ENCODE measurements at regions not wholly inside any gene's neighbourhood (a gene's known extent, or its start where the extent isn't known, plus 50 kb on each side); places are given as distances from the start of the nearest gene placed in this dataset.

DNA sequence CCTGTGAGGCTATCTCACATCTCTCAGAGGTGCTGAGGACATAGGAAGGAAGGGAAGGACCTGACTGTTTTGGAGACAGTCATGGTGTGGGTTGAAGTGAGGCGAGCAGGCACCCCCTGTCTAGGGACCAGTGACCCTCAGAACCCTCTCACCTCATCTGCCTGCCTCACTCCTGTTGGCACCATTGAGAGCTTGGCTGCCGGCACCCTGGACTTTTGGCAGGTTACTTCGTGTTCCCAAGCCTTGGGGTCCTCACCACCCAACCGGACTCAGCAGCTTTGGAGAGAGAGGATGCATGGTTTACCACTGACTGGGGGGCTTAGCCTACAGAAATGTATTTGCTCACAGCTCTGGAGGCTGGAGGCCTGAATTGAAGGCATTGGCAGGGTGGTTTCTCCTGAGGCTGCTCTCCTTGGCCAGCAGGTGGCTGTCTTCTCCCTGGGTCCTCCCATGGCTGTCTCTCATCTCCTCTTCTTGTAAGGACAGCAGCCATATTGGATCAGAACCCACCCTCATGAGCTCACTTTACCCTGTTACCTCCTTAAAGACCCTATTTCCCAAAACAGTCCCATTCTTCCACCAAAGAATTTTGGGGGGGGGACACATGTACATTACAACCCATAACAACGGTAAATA lies 142.0 kb downstream of the TSN start:
- DNase-seq (ENCODE audit: low read depth) = no peak

DNA sequence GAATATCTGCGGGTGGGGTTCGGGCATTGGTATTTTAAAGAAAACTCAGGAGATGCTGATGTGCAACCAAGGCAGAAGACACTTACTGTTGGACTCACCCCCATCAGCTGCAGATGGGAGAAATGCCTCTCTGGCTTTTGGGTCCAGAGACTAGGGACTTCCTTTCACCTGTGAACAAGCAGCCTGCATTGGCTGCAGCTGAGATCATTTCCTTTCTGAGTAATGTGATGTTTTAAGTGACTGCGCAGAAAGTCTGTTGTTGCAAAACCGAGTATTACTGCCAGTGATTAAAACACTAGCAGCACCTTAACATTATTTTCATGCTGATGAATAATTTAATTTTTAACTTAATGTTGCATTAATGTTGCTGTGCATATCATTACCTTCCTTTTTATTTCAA lies 143.0 kb downstream of the TSN start:
- no peak for DNase-seq (ENCODE audit: low read depth)

- no peak for DNase-seq (ENCODE audit: low read depth)
Measured at GRCh38 chr2:121900391-121900790, 144.9 kb downstream of the TSN start.

DNA sequence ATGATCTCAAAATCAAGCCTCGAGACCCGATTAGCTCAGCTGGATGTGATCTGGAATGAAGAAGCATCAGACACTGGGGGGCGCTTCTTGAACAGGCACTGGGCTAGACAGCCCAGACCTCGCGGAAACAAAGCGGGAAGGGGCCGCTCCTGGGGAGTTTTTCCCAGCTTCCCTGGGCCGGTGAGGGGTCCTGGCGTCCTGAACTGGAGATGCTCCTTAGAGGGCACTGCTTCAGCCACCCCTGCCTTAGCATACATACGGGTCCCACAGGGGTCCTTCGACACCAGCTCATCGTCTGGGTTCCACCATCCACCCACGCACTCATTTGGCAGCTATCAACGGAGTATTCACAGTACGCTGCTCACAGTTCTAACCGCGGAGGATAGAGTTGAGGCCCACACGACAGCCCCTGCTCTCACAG lies 146.7 kb downstream of the TSN start:
- no peak for DNase-seq (ENCODE audit: low read depth)

GRCh38 chr2:121902616-121903015 lies 147.2 kb downstream of the TSN start:
- no peak for DNase-seq (ENCODE audit: low read depth)

DNA sequence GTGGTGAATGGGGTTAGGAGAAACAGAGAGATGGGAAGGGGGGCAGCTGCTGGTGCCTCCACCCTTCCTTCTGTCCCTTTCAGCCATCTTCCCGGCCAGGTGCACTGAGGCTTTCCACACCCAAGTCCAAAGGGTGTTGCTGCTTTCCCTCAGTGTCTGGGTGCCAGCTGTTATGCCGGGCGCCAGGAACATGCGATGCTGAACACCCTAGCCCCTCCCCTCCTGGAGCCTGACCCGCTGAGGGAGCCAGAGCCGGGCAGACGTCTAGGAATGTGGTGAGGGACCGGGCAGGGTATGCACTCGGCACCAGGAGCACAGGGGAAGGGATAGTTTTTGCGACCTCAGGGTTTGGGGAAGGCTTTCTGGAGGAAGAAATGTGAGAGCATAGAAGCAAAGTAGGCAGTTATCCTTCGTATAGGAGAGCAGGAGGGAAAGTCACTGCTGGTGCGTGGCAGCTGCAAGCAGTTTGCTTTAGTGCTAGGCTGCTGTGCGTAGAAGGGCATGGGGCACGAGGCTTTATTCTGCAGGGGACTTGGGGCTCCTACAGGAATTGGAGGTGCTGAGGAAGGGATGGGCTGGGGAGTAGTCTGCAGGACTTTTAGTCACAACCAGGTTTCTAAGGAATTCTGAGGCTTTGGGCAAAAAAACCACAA lies 147.7 kb downstream of the TSN start:
- no peak for DNase-seq (ENCODE audit: low read depth)

- no peak for DNase-seq (ENCODE audit: low read depth)
Measured at GRCh38 chr2:121904656-121905055, 149.2 kb downstream of the TSN start.

DNA sequence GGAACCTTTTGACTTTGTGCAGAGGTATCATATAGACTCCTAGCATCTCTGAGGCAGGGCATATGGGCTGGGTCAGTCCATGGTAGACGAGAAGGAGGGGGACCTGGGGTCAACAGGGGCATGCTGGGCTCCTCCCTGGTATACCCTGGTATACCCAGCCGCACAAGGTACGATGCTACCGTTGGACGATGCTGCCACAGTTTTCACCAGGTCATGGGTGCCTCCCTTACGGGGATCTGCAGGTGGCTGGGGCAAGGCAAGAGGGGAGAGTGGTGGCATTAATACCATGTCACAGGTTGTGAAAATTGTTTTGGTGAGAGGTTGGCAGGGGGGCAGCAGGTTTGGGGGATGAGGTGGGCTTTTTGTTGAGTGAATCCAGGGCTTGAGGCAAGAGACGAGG lies 149.8 kb downstream of the TSN start:
- no peak for DNase-seq (ENCODE audit: low read depth)

- DNase-seq (ENCODE audit: low read depth) = no peak
Measured at GRCh38 chr2:121906170-121906569, 150.7 kb downstream of the TSN start.

DNA sequence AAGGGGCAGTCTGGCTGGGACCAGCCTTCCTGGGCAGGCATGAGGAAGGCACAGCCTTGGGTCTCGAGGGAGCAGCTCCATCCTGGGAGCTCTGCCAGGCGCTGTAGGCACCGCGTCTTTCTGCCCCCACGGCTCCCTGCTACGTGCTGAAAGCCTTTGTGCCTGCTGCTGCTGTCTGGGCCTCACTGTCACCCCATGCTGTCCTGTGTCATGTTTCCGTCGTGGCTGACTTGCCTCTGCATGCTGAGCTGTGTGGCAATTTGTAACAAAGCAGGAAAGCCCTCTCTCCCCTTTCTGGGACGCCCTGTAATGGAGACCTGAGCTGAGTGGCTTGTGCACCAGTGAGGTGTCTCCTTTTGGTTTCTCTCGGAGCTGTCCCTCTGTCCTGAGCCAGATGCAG lies 152.5 kb downstream of the TSN start:
- no peak for DNase-seq (ENCODE audit: low read depth)

GRCh38 chr2:121910139-121910538 lies 154.7 kb downstream of the TSN start:
- no peak for DNase-seq (ENCODE audit: low read depth)

GRCh38 chr2:121911036-121911435 lies 155.6 kb downstream of the TSN start:
- no peak for DNase-seq (ENCODE audit: low read depth)

GRCh38 chr2:121917143-121917542 lies 161.7 kb downstream of the TSN start:
- DNase-seq (ENCODE audit: low read depth) = no peak

DNA sequence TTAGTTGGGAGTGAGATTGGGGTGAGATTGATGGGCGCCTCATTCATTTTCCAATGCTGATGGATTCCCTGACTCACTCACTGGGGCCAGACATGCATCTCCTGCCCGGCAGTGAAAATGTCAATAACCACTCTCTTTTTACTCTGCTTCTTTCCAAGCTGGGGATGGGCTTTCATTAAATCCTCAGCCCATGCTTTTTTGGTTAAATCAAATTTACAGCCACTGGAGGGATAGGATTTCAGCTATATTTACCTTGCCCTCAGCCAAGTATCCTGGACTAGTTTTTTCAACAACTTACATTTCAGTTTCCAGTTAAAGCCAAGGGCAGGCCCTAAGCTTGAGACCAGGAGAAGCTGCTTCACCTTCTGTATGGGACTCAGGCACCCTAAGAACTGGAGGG lies 162.8 kb downstream of the TSN start:
- DNase-seq (ENCODE audit: low read depth) = no peak

DNA sequence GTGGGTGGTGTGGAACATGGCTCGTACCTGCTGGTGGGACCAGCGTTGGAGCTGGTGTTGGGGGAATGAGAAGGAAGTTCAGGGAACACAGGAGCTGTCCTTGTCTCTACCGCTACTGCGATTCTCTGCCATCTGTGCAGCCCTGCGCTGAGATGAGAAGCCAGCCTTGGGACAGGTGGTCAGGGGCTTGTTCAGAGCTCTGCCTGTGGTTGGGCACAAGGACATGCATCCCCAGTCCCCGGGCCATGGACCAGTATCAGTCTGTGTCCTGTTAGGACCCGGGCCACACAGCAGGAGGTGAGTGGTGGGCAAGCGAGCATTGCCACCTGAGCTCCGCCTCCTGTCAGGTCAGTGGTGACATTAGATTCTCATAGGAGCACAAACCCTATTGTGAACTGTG lies 164.4 kb downstream of the TSN start:
- DNase-seq (ENCODE audit: low read depth) = no peak

DNA sequence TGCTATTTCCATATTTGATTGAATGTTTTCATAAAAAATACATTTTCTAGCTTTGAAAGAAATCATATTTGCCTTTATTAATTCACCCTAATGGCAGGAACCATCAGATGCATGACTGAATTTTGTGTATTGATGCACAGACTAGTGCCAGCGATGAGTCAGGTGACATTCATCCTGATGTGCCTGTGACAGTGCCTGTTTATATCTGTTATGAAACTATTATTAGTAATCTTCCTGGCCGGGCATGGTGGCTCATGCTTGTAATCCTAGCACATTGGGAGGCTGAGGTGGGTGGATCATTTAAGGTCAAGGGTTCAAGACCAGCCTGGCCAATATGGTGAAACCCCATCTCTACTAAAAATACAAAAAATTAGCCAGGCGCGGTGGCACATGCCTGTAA lies 170.0 kb downstream of the TSN start:
- DNase-seq (ENCODE audit: low read depth) = no peak

GRCh38 chr2:121943285-121943684 lies 187.8 kb downstream of the TSN start:
- DNase-seq (ENCODE audit: low read depth) = no peak

- DNase-seq (ENCODE audit: low read depth) = peak; percentile 43
Measured at GRCh38 chr2:121944072-121944831, 188.8 kb downstream of the TSN start.

DNA sequence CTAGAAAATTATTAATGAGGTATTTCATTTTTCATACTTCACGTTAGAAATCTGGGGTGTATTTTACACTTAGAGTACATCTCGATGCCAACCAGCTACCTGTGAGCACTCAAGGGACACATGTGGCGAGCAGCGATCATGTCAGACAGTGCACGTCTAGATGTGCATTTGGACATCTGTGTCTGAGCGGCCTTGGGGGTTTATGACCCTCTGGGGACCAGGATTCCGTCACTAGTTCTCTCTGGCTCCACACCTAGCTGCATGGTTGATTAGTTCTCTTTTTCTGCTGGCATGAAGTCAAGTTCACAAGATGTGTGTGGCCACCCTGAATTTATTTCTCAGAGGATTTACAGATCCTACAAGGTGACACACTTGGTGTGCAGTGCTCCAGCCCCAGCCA lies 192.2 kb downstream of the TSN start:
- no peak for DNase-seq (ENCODE audit: low read depth)

- DNase-seq (ENCODE audit: low read depth) = no peak
Measured at GRCh38 chr2:121949271-121949670, 193.8 kb downstream of the TSN start.

DNA sequence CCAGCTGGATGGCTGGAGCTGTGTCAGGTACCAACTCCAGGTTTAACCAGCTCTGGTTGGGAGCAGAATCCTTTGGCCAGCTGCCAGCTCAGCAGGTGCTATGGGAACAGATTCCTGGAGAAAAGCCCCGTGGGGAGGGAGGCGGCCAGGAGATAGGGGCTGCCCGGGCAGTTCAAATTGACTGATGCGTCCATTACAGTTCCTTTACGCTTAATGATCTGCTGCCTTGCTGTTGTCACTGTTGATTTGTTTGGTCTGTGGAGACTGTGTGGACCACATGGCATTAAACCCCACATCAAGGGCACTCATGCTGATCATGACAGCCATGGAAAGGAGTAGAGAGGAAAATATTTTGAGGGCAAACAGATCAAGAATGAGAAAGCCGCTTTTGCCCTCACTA lies 200.0 kb downstream of the TSN start:
- no peak for DNase-seq (ENCODE audit: low read depth)

DNA sequence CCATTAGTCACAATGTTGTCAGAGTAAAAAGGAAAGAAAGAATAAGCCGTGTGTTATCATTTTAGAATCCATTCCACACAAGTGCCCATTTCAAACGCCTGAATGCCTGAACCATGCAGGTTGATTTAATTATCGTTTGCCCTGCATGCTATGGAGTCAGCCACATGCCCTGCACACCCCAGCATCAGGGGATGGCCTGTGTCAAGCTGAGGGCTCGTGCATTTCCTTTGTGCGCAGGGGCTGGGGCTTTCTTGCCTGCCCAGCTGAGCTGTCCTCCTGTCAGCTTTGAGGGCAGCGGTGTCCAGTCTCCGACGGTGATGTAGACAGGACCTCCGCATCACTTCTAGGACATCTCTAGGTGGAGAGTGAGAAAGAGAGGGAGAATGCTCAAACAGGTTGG lies 200.4 kb downstream of the TSN start:
- DNase-seq (ENCODE audit: low read depth) = no peak

DNA sequence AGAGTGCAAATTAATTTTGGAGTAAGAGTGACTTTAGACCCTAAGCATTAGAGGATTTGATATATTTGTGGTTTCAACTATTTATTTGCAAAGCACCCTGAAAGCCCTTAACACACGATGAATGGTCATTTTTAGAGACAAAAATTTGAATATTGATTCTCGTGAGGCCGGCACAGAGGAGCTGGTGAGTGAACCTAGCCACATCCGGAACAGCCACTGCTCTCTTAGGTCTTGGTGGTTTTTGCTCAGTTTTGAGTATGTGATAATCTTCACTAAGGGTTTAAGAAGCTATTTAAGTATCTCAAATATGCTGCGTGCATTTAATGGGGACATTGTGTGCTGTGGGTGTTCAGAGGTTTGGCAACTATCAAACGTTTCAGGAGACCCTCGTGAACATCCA lies 204.8 kb downstream of the TSN start:
- no peak for DNase-seq (ENCODE audit: low read depth)

DNA sequence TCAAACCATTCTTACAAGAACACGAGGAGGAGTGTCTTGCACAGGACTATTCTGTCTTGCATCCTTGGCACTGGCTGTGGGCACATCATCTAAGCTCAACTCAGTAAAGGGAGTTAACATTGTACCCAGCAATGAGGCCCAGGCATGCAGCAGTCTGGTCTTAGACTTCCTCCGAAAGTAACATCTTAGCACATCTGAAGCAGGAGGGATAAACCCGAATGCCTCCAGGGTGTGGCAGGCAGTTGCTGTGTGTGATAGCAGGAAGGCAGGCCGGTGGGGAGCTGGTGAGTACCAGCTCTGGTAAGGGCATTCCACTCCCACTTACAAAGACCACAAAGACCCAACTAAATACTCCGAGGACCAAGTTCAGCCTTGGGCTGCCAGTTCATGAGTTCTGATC lies 206.3 kb downstream of the TSN start:
- no peak for DNase-seq (ENCODE audit: low read depth)
